ENCODE measurements at regions not wholly inside any gene's neighbourhood (a gene's known extent, or its start where the extent isn't known, plus 50 kb on each side); places are given as distances from the start of the nearest gene placed in this dataset.

- no peak overlapping the region for H3K27ac Mint-ChIP-seq
- no peak for ATAC-seq
- TF ChIP-seq SMAD3 (CRISPR knock-in tag; IDR thresholded peaks at IDR 0.05; ENCODE audit: borderline replicate concordance) (no peak), AFF4 (CRISPR knock-in tag; IDR thresholded peaks at IDR 0.05; ENCODE audit: borderline replicate concordance) (no peak), NR3C1 (CRISPR knock-in tag; conservative IDR thresholded peaks at IDR 0.05; ENCODE audit: low read depth) (no peak), ATF6 (CRISPR knock-in tag; IDR thresholded peaks at IDR 0.05) (no peak), ZBTB43 (CRISPR knock-in tag; IDR thresholded peaks at IDR 0.05) (no peak), ATF2 (CRISPR knock-in tag; IDR thresholded peaks at IDR 0.05; ENCODE audit: borderline replicate concordance, low read depth) (no peak), ZNF232 (CRISPR knock-in tag; IDR thresholded peaks at IDR 0.05) (no peak), FOXJ3 (CRISPR knock-in tag; IDR thresholded peaks at IDR 0.05; ENCODE audit: borderline replicate concordance) (no peak), AR (CRISPR knock-in tag; IDR thresholded peaks at IDR 0.05) (no peak), ERG (CRISPR knock-in tag; IDR thresholded peaks at IDR 0.05) (no peak), ZNF219 (CRISPR knock-in tag; IDR thresholded peaks at IDR 0.05; ENCODE audit: borderline replicate concordance) (no peak)
- ChIA-PET CTCF (no interaction called here), POLR2A (no interaction called here)
- H3K4me3 Mint-ChIP-seq: no peak overlapping the region
- H3K9me3 Mint-ChIP-seq: peaks cover 5% of the 10 kb centered on the region
- H3K4me1 Mint-ChIP-seq: no peaks in the 10 kb centered on the region
- DNase-seq (ENCODE audit: low spot score): no peak
- H3K36me3 Mint-ChIP-seq: no peaks in the 10 kb centered on the region
- H3K27me3 Mint-ChIP-seq (ENCODE audit: low read depth): no peaks in the 10 kb centered on the region; the same call in 1 of the 2 replicates
Observed at GRCh38 chr2:34115076-34115475, 516.0 kb upstream of the FAM98A start.

GRCh38 chr2:34112161-34112560 lies 513.1 kb upstream of the FAM98A start:
- POLR2A ChIA-PET: no interaction called here
- H3K27ac Mint-ChIP-seq: no peak overlapping the region

More at GRCh38 chr2:34112161-34112560, 513.1 kb upstream of the FAM98A start:
- H3K4me3 Mint-ChIP-seq: no peak overlapping the region
- no peaks in the 10 kb centered on the region for H3K36me3 Mint-ChIP-seq
- CTCF ChIA-PET: no interaction called here
- no peaks in the 10 kb centered on the region for H3K4me1 Mint-ChIP-seq
- TF ChIP-seq ZNF281 (CRISPR knock-in tag; IDR thresholded peaks at IDR 0.05) (no peak), ELF4 (CRISPR knock-in tag; IDR thresholded peaks at IDR 0.05; ENCODE audit: low read depth) (no peak), MYBL2 (CRISPR knock-in tag; IDR thresholded peaks at IDR 0.05) (no peak)
- no peaks in the 10 kb centered on the region; the same call in 1 of the 2 replicates for H3K27me3 Mint-ChIP-seq (ENCODE audit: low read depth)
- no peak for ATAC-seq
- H3K9me3 Mint-ChIP-seq: peaks cover 5% of the 10 kb centered on the region
- DNase-seq (ENCODE audit: low spot score): no peak

All from WTC11 (cell line).